Fibroblast of skin of right quadriceps (primary cell): ENCODE measurements at regions not wholly inside any gene's neighbourhood (a gene's known extent, or its start where the extent isn't known, plus 50 kb on each side); places are given as distances from the start of the nearest gene placed in this dataset.
"Not testable (repeated sequence)": the region's sequence is repeated elsewhere in the genome, so short reads cannot be mapped to it uniquely, and the experiment has no call there.

ENCODE experiments used
- DNase-seq: peaks from one replicate; pipeline ENCODE4 v3.0.0-alpha.2; 2013

DNA sequence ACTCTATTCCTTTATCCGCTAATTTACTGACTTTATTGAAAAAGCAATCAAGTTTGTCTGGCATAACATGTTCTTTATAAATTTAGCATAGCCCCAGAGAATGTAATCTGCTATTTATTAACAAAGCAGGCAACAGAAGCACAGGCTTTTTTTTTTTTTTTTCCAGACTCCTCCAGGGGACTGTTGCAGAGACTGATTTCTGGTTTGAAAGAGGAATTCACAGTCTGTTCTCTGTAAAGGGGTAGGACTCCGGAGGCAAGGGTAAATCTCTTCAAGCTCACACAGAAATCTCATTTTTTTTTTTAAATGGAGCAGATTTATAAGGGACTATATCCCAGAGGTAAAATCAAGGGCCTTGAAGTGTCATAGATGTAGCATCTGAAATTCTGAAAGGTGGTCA lies 1386.5 kb upstream of the CDH8 start:
- no peak for DNase-seq

DNA sequence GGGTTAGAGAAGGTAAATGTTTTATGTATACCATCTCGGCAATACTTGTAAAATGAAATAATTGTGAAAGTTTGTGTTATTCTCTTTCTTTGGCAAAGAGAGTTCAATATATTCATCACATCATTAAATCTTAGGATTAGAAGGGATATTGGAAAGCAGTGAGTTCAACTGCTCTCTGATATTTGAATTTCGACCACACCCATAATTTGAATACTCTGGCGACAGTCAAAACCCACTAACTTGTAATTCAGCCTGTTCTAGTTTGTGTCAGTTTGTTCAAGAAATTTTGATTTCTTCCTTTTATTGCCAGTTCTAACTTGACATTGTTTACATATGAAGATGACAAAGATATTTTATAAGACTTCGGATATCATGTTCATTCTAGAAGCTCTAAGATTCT lies 1380.5 kb upstream of the CDH8 start:
- no peak for DNase-seq

DNA sequence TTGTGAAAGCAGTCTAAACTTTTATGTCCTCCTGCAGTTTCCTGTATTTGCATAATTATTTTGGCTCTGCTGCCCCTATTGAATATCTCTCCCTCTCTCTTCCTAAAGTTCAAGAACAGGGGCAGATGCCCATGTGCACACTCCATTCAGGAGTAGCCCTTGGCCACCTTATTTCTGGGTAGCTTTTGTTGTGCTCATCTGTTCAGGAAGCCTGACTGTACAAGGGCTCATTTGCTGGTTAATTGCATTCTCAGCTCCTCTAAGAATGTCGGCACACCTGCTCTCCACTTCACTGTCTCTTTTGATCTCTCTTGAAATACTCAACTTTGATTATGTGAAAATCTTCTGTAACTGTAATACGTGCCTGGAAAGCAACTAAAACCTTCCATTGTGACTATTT lies 1378.8 kb upstream of the CDH8 start:
- DNase-seq, result no peak

DNA sequence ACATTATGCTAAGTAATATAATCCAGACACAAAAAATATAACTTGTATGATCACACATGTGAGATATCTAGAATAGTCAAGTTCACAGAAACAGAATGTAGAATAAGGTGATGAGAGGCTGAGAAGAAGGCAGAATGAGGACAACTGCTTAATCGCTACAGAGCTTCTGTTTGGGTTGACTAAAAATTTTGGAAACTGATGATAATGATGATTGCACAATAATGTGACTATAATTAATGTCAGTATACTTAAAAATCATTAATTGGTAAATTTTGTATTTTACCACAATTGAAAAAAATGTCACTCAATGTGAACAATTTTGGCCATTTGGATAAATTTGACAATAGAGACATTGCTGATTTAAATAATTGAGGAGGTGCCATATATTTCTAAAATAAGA lies 1374.4 kb upstream of the CDH8 start:
- no peak for DNase-seq

DNA sequence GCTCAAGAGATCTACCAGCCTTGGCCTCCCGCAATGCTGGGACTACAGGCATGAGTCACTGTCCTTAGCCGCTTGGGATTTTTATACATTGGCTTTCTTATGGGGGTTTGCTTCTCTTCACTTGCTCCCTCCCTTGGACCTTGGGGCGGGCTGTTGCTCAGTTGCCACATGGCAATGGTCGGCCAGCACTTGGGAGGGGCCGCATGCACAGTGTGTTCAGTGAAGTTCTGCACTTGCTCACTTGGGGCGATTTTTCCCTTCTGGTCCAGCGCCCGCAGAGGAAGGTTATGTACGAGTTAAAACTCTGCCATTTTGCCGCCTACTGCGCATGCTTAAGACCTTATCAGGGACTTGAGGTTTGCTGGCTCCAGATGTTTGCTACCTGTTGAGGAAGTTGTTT lies 1367.6 kb upstream of the CDH8 start:
- DNase-seq, result no peak

DNA sequence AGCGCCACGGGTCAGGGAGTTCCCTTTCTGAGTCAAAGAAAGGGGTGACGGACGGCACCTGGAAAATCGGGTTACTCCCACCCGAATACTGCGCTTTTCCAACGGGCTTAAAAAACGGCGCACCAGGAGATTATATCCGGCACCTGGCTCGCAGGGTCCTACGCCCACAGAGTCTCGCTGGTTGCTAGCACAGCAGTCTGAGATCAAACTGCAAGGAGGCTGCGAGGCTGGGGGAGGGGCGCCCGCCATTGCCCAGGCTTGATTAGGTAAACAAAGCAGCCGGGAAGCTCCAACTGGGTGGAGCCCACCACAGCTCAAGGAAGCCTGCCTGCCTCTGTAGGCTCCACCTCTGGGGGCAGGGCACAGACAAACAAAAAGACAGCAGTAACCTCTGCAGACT lies 1352.0 kb upstream of the CDH8 start:
- not testable (repeated sequence) for DNase-seq

DNA sequence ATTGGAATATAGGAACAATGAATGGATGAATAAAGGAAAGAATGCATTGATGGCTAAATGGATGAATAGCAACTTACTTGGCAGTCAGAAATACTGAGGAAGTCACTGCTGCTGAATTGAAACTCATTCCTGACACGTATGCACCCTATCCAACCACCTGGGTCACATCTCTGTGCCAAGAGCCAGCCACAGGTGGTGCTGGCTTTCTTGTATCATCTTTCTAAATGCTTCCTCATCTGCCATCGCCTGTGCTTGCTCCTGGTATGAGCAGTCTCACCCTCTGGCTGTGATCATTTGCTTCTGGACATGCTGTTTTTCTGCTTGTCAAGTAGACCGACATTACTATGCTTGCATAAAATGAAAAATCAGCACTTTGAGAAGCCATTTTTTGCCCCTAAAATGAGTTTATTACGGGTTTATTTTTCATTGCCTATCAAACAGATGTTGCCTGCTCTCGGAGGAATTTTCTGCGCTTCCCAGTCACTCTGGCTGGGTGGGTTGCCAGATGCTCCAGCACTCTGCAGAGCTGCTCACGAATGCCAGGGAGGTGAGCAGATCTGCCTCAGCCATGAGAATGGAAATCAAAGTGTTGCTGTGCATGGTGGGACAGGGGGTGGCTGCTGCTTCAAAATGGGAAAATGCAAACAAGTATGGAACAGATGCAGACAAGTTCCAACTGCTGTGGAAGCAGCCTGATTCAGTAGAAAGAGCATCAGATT lies 1349.6 kb upstream of the CDH8 start:
- DNase-seq, result no peak

DNA sequence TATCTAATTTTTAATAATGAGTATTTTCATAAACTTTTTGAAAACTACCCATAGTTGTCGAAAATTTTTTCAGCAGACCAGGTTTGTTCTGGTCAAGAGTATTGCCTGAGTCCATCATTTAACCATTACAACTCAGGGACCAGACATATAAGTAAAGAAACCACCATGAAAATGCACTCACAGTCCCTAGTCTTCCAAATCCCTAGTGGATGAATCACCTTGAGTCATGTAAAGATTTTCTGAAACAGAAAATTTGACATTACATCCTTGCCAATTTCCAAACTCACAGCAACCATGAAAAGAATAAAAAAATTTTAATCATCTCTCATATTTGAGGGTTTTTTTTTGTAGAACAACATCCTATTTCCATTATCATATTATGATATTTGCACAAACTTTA lies 1337.5 kb upstream of the CDH8 start:
- DNase-seq, result peak; percentile 32

DNA sequence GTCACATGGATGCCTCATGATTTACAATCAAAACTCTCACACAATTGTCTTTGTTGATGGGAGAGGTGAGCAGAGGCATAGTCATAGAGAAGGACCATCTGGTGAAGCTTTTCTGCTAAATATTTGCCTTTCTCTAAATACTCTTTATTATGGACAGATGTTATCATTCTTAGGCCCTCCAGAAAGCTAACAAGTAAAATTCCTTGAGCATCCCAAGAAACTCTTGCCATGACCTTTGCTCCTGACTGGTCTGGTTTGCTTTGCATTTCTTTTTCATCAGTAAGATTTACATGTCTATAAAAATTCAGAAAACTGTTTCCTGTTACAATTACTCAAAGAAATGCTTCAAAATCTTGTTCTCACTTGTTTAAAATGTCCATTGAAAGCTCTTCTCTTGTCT lies 1336.6 kb upstream of the CDH8 start:
- DNase-seq, result peak; percentile 17

DNA sequence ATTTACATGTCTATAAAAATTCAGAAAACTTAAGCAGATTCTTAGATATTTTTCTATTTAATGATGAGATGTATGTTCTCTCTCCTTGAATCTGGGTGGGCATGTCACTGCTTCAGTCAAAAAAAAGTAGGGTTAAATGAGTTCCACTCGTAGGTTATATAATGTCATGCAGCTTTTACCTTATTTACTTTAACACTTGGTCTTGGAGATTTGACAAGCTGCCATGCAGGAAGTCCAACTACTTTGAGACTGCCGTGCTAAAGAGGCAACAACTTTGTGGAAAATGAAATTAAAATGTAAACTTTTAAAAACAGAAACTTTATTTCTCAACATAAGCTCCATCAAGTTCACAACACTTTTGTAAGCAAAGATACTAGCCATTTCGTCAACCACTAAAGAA lies 1336.0 kb upstream of the CDH8 start:
- no peak for DNase-seq

DNA sequence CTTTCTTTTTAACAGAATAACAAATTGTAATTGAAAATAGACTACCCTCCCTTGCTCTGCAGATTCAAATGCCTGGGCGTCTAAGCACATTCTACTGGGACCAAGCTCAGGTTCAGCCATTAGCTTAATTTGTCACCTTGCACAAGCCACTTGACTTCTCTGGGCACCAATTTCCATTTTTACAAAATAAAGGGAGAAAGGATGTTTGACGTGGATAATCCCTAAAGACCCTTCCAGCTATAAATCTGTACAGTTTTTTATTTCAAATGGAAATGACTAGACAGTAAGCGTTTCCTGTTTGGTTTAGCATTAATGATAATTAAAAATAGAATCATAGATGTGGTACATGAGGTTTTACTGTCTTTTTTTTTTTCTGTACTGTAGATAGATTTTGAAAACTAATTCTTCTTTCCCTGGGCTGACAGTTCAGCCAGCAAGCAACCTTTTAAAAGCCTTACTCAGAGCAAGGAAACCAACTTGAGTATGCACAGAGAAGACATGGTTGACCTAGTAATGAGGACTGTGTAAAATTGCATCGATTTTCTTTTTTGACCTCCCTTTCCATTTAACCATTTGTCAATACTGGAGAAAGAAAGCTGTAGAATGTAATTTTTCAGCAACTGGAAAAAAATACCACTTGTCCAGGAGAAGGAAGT lies 1329.5 kb upstream of the CDH8 start:
- no peak for DNase-seq

DNA sequence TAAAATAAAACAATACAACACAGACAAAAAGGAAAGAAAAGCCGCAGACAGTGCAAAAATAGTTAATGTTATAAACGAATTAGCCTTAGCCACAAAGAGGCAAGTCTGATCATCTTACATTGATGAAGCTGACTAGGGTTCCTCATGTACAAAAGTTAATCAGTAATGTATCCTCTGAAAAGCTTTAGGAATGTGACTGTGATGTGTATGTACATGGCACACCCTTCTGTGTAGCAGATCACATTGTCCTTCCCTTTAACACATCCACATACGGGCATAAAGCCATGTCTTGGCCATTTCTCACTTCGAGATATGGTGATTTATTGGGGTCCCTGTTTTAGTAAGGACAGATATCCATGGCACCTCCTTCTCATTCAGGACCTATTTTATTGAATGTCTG lies 1327.5 kb upstream of the CDH8 start:
- DNase-seq, result no peak

DNA sequence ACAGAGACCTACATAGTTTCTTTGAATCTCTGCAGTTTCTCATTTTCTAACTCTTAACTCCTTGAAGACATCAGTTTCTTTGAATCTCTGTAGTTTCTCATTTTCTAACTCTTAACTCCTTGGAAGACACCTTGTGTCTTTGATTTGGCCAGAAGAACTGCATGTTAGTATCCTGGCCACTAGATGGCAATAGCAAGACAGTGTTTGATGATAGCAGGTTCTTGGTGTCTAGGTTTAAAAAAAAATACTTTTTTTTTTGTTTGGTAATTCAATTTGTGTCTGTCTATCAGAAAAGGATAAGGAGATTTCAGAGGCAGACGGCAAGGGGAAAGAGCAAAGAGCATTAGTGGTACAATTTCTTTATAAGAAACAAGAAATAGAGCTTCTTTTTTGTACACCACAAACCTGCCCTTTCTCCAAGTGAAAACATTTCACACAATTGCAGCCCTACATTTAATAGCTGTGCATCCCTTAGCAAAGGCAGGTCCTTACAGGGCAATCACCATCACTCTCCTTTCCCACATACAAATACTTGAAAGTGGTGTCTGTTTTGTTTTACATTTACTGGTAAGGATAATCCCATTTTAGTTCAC lies 1324.9 kb upstream of the CDH8 start:
- peak; percentile 58 for DNase-seq

DNA sequence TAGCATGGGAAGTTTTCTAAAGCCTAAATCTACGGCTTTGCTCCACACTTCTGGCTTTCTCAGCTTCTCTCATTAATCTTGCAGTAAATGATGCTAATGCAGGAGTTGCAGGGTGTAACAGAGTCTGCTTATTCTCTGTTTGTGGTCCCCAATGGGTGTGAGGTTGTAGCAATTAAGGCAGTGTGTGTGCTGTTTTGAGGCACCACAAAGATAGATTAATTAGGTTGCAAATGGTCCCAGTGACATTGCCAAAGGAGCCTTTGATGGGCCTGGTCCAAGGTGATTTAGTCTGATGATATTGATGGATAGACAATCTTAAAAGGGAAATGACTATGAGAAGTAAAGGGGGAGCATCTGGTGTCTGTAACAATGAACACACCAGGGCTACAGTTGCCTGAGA lies 1313.7 kb upstream of the CDH8 start:
- DNase-seq, result no peak

DNA sequence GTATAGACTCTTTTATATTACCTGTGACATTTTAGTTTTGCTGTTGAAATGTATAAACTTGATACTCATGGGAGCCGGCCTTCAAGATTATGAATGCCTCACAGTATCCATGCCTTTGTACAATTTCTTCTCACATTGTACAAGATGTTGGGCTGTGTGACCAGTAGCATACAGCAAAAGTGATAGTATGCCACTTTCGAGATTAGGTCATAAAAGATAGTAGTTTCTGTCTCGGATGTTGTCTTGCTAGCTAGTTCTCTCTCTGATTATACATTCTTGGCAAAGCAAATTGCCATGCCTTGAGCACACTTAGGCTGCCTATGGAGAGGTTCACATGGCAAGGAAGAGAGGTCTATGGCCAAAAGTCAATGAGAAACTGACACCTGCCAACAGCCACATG lies 1309.8 kb upstream of the CDH8 start:
- DNase-seq, result no peak

DNA sequence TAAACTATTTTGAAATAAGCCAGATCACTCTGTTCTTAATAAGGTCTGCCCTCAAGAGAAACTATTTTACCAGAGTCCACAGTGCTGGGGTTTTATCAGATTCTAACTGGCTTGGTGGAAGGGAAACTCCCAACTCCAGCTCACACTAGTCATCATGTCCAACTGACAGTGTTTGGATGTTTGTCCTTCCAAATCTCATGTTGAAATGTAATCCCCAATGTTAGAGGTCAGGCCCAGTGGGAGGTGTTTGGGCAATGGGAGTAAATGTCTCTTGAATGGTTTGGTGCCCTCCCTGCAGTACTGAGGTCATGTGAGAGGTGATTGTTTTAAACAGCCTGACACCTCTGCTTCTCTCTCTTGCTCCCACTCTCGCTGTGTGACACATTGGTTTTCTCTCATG lies 1301.0 kb upstream of the CDH8 start:
- no peak for DNase-seq

DNA sequence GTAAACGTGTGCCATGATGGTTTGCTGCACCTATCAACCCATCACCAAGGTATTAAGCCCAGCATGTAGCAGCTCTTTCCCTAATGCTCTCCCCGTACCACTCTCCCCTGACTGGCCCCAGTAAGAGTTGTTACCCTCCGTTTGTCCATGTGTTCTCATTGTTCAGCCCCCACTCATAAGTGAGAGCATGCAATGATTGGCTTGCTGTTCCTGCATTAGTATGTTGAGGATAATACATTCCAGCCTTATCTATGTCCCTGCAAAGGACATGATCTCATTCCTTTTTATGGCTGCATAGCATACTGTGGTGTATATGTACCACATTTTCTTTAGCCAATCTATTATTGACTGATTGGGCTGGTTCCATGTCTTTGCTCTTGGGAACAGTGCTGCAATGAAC lies 1294.9 kb upstream of the CDH8 start:
- DNase-seq, result no peak

DNA sequence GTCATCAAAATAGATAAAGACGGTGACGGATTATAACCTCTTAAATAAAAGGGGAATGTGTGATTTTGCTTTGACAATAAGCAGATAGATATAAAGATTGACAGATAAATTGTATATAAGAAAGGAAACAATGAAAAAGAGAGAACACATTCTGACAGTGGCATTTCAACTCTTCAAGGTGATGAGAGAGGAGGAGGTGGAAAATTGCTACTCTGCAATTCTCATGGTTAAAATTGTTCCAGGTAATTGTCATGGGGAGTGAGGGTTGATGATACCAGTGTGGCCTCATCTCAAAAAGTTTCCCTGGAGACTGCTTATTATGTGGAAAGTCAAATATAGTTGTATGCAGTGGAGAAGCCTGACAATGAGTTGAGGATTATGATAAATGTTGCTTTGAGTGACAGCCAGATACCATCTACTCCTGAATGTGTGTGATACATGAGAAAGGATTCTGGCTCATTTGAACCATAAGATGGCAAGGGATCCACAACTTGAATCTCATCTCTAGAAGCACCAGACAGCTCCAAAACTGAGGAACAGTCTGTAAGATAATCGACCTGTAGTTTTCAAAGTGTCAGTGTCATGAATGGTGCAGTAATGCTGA lies 1290.6 kb upstream of the CDH8 start:
- DNase-seq, result no peak

DNA sequence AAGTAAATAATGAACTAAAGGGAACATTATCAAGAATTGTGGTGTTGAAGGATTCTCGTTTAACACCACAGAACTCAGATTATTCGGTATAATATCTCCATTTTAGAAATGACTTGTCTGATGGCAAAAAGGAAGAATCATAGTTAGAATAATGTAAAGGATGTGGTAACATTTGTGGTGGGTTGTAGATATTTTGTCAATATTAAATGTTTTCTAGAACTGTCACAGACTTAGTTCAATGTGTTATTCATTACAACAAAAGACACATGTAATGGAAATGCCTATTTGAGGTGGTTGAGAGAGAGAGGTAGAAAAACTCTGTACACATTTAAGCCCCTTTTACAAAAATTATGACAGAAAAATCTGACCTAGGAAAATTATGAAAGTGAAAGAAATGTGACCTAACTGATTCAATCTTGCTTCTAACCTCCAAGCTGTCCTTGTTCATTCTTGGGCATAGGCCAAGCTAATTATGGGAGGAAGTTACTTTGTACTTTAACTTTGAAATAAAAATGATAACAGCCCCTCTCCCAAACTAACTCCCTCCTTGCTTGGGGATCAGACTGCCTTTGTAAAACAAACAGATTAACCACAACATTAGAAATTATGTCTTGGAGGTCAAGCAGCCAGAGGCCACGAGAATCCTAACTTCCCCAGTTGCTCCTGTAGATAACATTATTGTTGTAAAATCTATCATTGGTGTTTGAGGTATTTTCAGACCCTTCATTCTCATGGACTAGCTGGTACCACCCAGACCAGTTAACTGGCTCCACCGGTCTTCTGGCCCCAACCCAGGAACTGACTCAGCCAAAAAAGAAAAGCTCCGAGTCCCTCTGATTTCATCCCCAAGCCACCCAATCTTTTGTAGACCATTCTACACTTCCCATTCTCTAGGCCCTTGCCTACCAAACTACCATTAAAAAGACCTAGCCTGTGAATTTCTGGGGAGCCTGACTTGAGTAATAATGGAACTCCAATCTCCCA lies 1287.8 kb upstream of the CDH8 start:
- DNase-seq, result peak; percentile 36

DNA sequence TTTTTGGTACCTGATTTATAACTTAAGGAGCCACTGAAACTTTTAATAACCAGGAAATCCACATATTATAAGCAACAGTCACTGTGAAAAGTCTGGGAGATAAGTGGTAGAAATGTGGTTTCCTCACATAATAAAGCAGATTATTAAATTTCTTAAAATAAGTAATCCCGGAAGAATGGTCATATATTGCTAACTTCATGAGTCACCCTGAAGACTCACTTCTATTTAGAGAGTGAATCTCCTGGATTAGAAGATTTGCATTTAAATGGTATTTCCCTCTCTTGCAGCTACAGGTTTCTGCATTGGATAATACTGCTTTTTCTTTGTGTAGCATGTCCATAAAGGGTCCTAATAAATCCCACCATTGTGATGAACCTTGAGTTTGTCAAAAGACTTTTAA lies 1286.8 kb upstream of the CDH8 start:
- peak; percentile 73 for DNase-seq

DNA sequence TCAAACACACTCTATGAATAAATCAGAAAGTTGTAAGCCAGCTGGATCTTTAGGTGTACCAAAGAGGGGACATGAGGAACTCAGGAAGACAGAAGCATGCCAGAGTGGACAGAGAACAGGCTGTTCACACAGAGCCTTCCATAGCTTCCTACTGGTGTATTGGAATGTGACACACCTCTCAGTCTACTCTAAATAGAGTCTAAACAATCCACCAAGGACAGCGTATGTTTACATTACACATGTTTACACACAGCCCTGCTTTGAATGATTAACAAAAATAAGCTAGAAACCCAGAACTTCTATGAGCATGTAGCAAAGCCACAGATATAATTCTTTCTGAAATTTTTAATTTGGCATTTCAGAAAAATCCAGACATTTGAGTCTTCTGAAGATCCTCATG lies 1279.0 kb upstream of the CDH8 start:
- no peak for DNase-seq

DNA sequence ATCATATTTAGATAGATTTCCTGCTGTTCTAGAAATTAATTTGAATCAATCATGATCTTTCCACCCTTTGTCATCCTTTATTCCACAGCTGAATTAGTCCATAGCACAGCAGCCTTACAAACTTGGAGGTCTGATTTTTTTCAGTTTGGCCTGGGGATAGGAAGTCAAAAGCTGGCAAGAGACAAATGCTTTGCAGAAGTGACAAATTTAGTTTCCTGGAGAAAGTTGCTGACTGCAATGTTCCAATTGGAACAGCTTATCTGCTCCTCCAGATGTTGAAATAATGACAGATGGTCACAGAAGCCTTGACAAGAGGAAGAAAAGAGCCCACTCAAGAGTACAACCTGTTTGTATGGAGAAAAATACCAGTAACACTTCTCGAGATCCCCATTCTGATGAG lies 1276.1 kb upstream of the CDH8 start:
- DNase-seq, result no peak

DNA sequence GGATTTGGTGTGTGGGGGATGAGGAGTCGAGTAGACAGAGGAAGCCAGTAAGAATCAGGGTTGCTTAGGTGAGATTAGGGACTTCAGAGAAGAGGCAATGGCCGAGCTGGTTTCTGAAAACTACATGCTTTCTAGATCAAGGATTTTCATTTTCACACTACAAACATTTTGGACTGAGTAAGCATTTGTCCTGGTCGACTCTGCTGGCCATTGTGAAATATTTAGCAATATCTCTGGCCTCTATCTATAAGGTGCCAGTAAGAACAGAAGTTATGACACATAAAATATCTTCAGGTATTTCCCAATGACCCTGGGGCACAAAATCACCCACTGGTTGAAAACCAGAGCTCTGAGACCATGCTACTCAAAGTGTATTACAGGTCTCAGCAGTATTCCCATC lies 1275.1 kb upstream of the CDH8 start:
- DNase-seq, result no peak
